Activated gamma-delta T cell treated with Interleukin-2 at 50 U/mL for 16 hours (primary cell): ENCODE measurements at regions not wholly inside any gene's neighbourhood (a gene's known extent, or its start where the extent isn't known, plus 50 kb on each side); places are given as distances from the start of the nearest gene placed in this dataset.

ENCODE experiments used
- DNase-seq: peaks from one replicate; pipeline ENCODE4 v3.0.0-alpha.2; 2020

GRCh38 chr16:73669535-73670274, 621.8 kb upstream of the ZFHX3 start:
- no peak for DNase-seq

GRCh38 chr16:73663720-73664119, 615.8 kb upstream of the ZFHX3 start:
- no peak for DNase-seq

GRCh38 chr16:73636196-73636595, 588.3 kb upstream of the ZFHX3 start:
- DNase-seq: no peak

- DNase-seq: no peak
Observed at GRCh38 chr16:73629011-73629410, 581.1 kb upstream of the ZFHX3 start.

GRCh38 chr16:73617738-73618137, 569.8 kb upstream of the ZFHX3 start:
- no peak for DNase-seq

- no peak for DNase-seq
Observed at GRCh38 chr16:73616770-73617169, 568.8 kb upstream of the ZFHX3 start.

GRCh38 chr16:73616166-73616753, 568.3 kb upstream of the ZFHX3 start:
- DNase-seq: no peak

- DNase-seq: no peak
Observed at GRCh38 chr16:73615071-73615940, 567.4 kb upstream of the ZFHX3 start.

GRCh38 chr16:73614131-73614530, 566.2 kb upstream of the ZFHX3 start:
- DNase-seq: no peak

GRCh38 chr16:73610605-73611156, 562.8 kb upstream of the ZFHX3 start:
- DNase-seq: no peak

- no peak for DNase-seq
Observed at GRCh38 chr16:73610160-73610559, 562.2 kb upstream of the ZFHX3 start.

GRCh38 chr16:73608911-73609310, 561.0 kb upstream of the ZFHX3 start:
- DNase-seq: no peak

- DNase-seq: no peak
Observed at GRCh38 chr16:73605309-73605708, 557.4 kb upstream of the ZFHX3 start.

GRCh38 chr16:73601911-73602310, 554.0 kb upstream of the ZFHX3 start:
- no peak for DNase-seq

GRCh38 chr16:73599870-73600269, 551.9 kb upstream of the ZFHX3 start:
- DNase-seq: no peak

GRCh38 chr16:73599351-73599750, 551.4 kb upstream of the ZFHX3 start:
- no peak for DNase-seq

- DNase-seq: no peak
Observed at GRCh38 chr16:73584157-73584556, 536.2 kb upstream of the ZFHX3 start.

- no peak for DNase-seq
Observed at GRCh38 chr16:73572135-73572828, 524.4 kb upstream of the ZFHX3 start.

GRCh38 chr16:73569266-73569980, 521.5 kb upstream of the ZFHX3 start:
- DNase-seq: no peak

GRCh38 chr16:73568769-73569168, 520.8 kb upstream of the ZFHX3 start:
- no peak for DNase-seq

- no peak for DNase-seq
Observed at GRCh38 chr16:73565925-73566324, 518.0 kb upstream of the ZFHX3 start.

GRCh38 chr16:73565263-73565662, 517.3 kb upstream of the ZFHX3 start:
- DNase-seq: no peak
